ENCODE measurements at regions not wholly inside any gene's neighbourhood (a gene's known extent, or its start where the extent isn't known, plus 50 kb on each side); places are given as distances from the start of the nearest gene placed in this dataset.

DNA sequence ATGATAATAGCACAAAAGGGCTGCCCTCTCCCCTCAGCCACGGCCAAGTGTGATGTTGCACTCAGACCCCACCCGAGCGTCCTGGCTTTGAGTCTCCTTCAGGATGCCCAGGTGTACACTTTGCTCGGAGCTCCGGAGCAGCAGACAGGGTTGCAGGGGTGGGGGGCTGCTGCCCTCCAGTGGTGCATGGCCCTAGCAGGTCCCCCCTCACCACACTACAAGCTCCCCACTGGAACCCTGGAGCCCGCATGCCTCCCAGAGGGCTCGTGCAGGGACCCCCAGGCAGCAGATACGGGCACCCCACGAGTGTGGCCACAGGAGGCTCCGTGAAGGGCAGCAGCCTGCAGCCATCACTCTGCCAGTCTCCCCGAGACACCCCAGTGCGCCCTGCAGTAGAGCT, 69.9 kb upstream of the C14orf180 start:
- TF ChIP-seq, protein P1, sequence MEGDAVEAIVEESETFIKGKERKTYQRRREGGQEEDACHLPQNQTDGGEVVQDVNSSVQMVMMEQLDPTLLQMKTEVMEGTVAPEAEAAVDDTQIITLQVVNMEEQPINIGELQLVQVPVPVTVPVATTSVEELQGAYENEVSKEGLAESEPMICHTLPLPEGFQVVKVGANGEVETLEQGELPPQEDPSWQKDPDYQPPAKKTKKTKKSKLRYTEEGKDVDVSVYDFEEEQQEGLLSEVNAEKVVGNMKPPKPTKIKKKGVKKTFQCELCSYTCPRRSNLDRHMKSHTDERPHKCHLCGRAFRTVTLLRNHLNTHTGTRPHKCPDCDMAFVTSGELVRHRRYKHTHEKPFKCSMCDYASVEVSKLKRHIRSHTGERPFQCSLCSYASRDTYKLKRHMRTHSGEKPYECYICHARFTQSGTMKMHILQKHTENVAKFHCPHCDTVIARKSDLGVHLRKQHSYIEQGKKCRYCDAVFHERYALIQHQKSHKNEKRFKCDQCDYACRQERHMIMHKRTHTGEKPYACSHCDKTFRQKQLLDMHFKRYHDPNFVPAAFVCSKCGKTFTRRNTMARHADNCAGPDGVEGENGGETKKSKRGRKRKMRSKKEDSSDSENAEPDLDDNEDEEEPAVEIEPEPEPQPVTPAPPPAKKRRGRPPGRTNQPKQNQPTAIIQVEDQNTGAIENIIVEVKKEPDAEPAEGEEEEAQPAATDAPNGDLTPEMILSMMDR (IDR thresholded peaks at IDR 0.05), result no peak
- no peak for TF ChIP-seq POLR2A (IDR thresholded peaks at IDR 0.05)

Data from adrenal gland (tissue), 5 donors.